CD4-positive, alpha-beta T cell treated with Interleukin-4 for 4 hours (primary cell): ENCODE measurements at regions not wholly inside any gene's neighbourhood (a gene's known extent, or its start where the extent isn't known, plus 50 kb on each side); places are given as distances from the start of the nearest gene placed in this dataset.
"Not testable (repeated sequence)": the region's sequence is repeated elsewhere in the genome, so short reads cannot be mapped to it uniquely, and the experiment has no call there.

Experiments
- DNase-seq: peaks from one replicate; pipeline ENCODE4 v3.0.0-alpha.2; 2020

DNA sequence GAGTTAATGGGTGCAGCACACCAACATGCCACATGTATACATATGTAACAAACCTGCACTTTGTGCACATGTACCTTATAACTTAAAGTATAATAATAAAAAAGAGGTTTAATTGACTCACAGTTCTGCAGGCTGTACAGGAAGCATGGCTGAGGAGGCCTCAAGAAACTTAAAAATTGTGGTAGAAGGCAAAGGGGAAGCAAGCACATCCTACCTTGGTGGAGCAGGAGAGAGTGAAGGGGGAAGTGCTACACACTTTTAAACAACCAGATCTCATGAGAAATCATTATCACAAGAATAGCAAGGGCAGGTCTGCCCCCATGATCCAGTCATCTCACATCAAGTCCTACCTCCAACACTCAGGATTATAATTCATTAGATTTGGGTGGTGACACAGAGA lies 463.5 kb downstream of the CSNK1G3 start:
- not testable (repeated sequence) for DNase-seq

DNA sequence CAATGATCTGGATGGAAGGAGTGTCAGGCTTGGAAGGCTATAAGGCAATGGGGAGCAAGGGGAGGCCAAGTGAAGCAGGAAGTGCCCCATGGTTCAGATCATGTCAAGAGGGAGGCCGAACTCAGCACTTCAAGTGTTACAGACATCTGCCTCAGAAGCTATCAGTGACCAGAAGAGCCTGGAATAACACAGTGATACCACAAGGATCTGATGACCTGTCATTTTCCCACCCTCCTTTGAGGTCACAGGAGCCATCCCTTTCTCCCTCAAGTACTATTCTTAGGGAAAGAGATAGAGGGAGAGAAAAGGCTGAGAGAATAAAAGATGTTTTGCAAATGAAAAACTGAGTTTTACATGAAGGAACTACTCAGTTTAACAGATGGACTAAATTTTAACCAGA lies 454.8 kb downstream of the CSNK1G3 start:
- no peak for DNase-seq

DNA sequence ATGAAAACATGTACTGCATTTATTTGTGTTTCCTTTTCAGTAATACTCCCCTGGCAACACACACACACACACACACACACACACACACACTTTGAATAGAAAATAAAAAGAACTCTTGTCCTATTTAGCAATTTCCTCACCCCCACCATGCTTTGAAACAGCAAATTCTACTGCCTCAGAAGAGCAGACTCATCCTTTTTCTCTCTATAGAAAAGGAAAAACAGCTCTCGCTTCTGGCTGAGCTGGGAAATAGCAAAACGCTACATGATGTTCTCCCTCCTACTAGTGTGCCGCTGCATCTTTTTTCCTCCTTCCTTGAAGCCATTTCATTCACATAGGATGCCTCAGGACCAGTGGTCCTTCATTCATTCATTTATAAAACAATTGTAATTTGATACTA lies 453.6 kb downstream of the CSNK1G3 start:
- no peak for DNase-seq

DNA sequence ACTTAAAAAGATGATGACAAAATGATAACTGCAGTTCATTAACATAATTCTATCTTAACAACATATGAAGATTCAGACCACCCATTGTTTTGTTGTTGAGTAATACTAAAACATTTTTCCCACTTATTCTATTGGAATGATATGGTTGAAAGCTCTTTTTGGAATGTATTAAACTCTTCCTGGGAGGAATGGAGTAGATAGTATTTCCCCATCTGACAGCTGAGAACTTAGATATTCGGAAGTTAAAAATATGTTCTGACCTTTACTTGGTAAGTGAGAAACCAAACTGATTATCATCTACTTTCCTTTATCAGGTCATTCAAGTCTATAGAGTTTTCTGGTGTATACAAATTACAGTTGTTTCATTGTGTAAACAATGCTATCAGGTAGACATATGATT lies 452.9 kb downstream of the CSNK1G3 start:
- DNase-seq, result no peak

DNA sequence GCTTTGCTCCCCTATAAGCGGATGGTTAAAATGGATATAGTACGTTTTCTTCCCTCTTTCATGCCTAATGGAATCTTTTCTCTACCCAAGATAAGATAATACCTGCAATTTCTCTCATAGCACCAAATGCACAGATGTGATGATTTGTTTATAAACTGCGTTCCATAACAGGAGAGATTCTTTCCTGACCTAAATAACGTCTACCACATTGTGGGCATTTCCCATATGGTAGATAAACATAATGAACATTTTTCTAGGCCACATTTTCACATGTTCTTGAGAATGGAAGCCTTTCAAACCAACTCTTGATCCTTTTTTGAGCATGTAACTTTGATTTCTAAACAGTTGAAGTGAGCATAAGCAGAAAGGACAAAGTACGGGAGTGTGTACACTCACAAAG lies 448.5 kb downstream of the CSNK1G3 start:
- DNase-seq, result no peak

DNA sequence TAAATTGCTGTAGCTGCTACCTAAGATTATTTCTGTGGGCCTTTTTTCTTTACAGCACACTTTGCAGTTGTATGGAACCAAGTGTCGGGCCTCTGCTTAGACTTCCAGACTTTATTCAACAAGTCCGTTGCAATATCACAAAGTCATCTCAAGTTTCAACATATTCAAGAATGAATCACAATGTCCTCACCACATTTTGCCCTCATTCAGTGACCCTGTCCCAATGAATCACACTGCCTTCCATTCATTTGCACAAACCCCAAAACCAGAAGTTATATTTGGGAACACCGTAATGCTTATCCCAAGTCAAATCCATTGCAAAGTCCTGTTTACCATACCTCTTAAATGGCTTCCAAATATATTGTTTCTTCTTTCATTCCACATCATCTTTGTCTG lies 439.6 kb downstream of the CSNK1G3 start:
- no peak for DNase-seq

DNA sequence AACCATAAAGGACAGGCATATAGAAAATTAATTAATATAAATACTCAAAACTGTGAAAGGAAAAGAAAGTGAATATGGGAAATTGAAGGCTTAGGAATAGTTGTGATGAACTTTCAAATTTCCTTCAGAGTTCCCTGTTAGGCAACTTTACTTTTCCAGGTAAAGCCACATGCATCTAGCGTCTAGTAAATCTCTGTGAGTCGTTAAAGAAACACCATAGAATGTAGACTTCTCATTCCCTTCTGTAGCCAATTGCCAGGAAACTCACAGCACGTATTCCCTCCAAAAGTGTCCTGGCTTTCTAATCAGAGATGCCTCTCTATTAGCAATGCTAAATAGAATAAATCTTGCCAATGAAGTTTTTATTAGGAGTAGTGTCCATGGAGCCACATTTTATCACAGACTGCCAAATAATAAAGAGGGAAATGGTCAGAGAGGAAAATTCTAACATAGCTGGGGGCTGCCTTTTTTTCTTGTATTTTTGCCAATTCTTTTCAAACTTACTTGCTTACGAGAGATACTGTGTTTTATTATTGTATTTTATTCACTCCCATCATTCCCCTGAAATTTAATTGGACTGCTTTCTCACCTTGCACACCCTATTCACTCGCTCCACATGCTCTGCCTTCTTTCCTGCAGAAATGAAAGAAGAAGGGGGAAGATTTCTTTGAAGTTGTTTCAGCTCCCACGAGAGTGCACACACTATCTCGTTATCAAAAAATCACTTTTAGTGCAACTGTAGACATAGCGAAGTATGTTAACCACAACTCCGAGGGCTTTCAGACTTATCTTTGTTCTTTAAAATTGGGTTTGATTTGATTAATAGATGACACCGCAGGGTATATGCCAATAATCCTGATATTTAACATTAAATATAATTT lies 439.0 kb downstream of the CSNK1G3 start:
- no peak for DNase-seq

DNA sequence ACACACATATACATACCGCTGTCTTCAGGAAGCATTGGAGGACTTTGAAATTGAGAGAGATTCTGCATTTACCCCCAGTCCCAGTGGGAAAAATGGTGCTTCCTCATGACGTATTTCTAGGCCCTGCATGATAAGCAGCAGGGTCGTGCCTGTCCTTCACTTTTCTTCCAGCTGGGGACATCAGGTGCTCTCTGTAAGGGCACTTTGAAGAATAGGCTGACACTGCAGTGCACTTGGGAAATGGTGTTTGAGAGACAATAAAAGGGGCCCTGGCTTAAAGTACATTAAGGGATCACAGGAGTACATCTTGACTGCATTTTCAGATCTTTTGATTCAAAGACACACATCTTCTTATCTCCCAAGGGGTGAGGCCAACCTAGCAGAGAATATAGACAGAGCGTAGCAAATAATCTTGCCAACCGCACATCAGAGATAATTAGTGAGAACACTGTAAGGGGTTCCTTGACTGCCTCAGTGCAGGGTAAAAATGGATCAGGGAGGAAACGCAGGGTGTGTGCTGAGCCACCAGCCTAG lies 437.9 kb downstream of the CSNK1G3 start:
- DNase-seq, result no peak

DNA sequence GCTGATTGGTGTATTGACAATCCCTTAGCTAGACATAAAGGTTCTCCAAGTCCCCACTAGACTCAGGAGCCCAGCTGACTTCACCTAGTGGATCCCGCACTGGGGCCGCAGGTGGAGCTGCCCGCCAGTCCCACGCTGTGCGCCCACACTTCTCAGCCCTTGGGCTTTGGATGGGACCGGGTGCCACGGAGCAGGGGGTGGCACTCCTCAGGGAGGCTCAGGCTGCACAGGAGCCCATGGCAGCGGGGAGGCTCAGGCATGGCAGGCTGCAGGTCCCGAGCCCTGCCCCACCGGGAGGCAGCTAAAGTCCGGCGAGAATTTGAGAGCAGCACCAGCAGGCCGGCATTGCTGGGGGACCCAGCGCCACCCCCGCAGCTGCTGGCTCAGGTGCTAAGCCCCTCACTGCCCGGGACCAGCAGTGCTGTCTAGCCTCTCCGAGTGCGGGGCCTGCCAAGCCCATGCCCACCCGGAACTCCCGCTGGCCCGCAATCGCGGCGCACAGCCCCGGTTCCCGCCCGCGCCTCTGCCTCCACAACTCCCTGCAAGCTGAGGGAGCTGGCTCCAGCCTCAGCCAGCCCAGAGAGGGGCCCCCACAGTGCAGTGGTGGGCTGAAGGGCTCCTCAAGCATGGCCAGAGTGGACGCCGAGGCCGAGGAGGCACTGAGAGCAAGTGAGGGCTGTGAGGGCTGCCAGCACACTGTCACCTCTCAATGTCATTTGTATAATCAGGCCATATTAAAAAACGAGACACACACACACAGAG lies 437.2 kb downstream of the CSNK1G3 start:
- DNase-seq, result no peak

DNA sequence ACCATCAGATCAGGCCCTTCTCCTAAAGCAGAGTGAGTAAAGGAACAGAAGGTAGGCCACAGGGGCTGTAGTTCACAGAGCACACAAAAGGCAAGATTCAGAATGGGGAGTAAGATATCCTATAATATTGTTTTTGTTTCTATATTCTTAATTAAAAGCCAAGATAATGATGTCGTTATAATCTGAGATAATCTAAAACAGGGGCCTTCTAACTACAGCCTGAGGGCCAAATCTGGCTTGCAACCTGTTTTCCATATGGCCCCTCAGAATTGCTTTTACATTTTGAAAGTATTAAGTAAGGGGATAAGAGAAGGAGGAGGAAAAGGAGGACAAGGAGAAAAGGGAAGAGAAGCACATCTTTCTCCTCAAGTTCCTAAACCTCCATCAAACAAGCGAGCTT lies 435.8 kb downstream of the CSNK1G3 start:
- no peak for DNase-seq

DNA sequence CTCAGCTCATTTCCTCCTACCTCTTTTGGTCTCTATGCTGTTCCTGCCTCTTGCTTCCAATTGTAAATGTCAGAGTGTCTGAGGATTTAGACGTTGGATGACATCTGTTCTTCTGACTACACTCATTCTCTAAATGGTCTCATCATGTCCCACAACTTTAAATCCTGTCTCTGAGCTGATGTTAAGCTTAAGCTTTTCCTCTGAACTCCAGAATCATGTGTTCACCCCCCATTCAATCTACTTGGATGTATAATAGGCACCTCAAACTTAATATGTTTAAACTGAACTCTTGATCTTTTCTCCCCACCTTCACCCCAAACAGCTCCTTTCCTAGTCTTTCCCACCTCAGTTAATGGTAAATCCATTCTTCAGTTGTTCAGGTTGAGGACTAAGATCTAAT lies 433.6 kb downstream of the CSNK1G3 start:
- DNase-seq, result no peak

DNA sequence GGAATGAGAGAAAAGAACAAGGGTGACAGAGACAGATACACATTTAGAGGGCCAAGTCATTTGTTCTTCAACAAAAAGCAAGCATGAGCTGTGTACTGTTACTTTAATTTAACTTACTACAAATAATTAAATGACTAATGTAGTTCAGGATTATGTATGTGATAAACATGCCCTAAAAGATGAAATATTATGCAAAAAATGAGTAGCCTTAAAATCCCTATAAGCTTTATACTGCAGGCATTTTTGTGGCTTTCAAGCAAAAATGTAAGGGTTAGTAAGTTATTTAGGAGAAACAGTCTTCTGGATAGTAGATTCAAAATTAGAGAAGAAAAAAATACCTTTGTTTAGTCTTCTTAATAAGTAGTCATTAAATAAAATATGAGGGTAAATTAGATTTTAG lies 431.2 kb downstream of the CSNK1G3 start:
- DNase-seq, result no peak

DNA sequence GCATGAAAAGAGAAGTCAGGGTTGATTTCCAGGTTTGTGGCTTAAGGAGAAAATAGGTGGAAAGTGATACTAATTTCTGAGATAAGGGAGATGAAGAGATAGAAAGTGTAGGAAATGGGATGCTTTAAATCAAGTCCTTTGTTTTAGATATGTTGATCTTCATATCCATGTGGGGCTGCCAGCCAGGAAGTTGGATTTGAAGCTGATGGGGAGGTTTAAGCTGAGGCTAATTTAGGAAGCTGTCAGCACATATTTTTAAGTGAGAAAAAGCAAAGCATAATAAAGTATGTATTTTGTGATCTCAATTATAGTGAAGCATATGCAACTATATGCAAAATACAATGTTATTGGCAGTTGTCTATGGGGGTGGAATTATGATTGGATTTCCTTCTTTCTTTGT lies 428.4 kb downstream of the CSNK1G3 start:
- DNase-seq, result no peak

DNA sequence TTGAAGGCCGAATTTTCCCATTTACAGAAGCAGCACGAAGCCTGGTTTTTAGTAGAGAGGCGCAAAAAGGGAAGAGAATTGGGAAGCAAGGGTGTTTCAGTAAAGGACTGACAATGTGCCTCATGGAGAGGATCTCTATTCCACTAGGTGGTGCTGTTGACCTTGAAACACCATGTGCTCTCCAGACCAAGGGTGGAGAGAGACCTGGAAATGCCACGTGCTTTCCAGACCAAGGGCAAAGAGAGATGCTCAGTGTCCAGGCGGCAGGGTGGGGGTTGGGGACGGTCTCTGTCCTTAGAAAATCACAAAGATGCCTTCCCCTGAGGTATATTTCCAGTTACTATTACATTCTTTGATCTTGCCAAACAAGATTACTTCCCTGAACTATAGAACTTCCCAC lies 425.3 kb downstream of the CSNK1G3 start:
- DNase-seq, result no peak

DNA sequence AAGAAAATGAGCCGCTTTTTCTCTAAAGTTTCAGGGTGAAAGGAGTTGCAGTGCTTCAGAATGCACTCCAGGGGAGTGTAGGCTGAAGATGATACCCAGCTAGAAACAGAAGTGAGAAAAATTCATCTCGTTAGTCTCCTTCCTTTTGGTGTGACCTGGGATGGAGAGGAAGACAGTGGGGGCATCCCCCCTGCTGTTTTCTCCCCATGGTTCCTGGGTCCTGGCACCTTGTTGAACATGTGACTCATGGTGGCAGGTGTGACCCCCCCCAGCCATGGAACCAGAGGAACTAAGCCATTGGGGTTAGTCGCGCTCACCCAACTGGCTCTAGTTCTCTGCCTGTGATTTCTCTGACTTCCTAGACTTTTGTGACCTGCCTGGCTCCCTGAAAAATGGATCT lies 424.6 kb downstream of the CSNK1G3 start:
- no peak for DNase-seq

DNA sequence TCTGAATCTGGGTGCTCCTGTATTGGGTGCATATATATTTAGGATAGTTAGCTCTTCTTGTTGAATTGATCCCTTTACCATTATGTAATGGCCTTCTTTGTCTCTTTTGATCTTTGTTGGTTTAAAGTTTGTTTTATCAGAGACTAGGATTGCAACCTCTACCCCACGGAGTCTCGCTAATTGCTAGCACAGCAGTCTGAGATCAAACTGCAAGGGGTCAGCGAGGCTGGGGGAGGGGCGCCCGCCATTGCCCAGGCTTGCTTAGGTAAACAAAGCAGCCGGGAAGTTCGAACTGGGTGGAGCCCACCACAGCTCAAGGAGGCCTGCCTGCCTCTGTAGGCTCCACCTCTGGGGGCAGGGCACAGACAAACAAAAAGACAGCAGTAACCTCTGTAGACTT lies 421.8 kb downstream of the CSNK1G3 start:
- not testable (repeated sequence) for DNase-seq

DNA sequence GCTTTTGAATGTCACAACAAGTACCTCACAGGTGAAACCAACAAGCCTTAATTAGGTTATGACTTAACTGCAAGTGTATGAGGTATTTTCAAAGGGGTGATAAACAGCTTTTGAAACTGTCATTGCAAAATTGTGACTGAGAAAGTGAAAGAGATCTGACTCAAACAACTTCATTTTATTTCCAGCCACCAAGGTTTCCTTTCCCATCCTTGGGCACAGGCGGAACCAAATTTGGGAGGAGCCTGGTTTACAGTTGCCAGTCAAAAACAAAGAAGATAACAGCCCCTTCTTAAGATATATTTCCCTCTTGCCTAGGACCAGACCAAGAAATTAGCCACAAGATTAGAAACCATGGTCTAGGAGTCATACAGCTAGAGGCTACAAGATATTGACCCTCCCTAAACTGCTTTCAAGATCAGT lies 417.1 kb downstream of the CSNK1G3 start:
- no peak for DNase-seq

DNA sequence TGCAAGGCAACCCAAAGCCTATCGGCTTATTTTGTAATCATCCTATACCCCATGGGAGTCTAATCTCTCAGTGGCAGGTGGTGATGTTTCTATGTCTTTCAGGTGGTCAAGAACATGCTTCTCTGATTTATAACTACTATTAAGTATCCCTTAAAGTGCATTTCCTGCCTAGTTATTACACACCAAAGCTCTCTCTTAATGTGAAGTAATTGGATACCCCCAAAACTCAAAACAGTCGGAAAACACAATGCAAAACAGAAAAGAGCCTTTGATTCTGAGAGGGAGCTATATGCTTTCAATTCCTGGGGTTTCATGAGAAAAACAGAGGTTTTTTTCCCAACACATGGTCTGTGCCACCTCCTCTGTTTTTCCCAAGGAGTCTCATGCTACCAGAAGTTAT lies 416.4 kb downstream of the CSNK1G3 start:
- no peak for DNase-seq

DNA sequence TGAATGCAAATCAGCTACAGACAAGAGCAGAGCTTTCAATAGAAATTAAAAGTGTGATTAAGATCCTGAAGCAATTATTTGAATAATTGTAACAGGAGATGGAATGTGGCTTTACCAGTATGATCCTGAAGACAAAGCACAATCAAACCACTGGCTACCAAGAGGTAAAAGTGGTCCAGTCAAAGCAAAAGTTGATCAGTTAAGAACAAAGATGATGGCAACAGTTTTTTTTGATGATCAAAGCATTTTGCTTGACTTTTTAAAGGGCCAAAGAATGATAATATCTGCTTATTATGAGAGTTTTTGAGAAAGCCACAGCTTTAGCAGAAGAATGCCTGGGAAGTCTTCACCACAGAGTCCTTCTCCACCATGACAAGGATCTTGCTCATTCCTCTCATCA lies 409.2 kb downstream of the CSNK1G3 start:
- DNase-seq, result no peak

DNA sequence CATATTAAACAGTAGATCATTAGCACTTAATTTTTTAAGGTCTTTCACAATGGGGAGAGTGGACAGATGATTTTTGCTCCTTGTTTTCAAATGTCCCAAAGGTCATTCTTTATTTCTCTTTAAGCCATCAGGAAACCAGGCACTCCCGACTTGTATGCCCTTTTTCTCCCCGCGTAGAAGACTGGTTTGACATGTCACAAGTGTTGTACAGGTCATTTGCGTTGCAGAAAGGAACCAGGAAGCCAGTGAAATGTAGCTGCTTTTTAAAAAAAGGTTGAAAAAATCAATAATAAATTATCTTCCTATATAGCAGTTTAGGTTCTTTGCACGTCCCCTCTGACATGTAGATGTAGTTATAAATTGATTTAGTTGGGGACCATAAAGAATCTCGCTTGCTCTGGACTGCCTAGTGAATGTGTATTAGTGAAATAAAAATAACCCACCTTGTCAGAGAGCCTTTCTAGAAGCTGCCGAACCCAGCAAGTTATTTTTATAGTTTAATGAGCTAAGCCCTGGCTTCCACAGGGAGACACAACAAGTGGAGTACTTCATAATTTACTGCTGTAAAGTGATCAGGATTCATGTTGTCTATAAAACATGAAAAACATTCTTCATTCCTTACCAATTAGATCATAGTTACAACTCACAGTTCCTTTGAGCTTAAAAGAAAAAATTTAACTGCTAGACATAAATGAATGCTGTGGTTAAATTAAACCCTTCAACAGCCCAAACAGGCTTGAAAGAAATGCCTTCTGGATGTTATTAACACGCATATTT lies 404.6 kb downstream of the CSNK1G3 start:
- no peak for DNase-seq

DNA sequence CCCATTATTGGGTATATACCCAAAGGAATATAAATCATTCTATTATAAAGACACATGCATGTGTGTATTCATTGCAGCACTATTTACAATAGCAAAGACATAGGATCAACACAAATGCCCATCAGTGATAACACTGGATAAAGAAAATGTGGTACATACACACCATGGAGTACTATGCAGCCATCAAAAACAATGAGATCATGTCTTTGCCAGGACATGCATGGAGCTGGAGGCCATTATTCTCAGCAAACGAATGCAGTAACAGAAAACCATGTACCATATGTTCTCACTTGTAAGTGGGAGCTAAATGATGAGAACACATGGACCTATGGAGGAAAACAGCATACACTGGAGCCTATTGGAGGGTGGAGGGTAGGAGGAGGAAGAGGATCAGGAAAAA lies 402.4 kb downstream of the CSNK1G3 start:
- DNase-seq, result no peak

DNA sequence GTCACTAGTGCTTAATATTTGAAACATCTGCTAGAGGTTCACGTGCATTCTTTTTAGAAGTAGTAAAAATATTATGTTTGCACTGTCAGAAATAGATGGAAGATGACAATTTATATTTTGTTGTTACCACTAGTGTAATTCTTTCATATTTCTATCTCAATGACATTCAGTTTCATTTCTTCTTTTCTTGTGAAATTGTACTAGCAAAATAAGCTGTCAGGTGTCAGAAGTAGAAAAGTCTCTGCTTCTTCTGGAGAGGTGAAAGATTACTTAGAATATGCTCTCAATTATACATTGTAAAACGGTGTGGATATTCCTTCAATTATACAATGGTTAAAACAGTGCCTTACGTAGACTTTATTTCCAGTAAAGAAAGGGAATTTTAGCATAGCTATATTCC lies 395.4 kb downstream of the CSNK1G3 start:
- no peak for DNase-seq

DNA sequence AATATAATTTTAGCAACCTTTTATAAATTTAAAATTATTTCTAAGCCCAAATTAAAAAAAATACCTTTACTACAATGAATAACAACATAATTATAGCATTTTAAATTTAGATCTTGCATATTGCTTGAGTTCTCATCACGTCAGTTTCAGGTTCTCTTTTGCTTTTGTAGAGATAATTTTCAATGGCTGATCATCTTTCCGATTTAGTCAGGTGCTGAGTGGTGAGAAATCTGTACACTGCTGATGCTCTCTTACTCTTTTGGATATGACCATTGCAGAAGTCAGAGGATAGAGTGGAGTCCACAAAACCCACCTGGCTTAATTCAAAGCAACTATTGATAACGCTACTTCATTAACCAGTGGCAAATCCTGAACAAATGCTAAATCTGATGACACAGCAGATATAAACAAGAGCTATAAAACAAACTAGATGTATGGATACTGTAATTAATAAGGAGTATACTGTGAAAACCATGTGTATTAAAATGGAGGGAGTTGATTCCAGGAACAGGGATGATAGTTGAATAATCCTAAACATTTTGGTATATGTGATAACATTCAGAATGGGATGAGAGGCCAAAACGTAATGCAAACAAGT lies 394.8 kb downstream of the CSNK1G3 start:
- DNase-seq, result no peak
